Esophagus muscularis mucosa (tissue), 4 donors: ENCODE measurements at regions not wholly inside any gene's neighbourhood (a gene's known extent, or its start where the extent isn't known, plus 50 kb on each side); places are given as distances from the start of the nearest gene placed in this dataset.

Experiments
- DNase-seq: peaks from one replicate; pipeline ENCODE4 v3.0.0-alpha.2; 2017; ENCODE audit errors: extremely low spot score
- H3K27ac ChIP-seq, 4 donors: fragments of 200-600 bp; sonication (generic); replicated peaks in 1 of 4; 1 replicate in 3 of 4; 2 replicates in 1 of 4; pipeline ENCODE4 v1.5.1; 2016 to 2019; ENCODE audit warnings: mild to moderate bottlenecking in 1 of 4
- H3K27me3 ChIP-seq, 4 donors: fragments of 200-600 bp; sonication (generic); one replicate each; pipeline versions ENCODE4 v1.5.1 to v1.6.0; 2016 to 2019
- H3K36me3 ChIP-seq, 4 donors: fragments of 200-600 bp; sonication (generic); one replicate each; pipeline ENCODE4 v1.5.1; 2016 to 2019
- H3K4me1 ChIP-seq, 4 donors: fragments of 200-600 bp; sonication (generic); one replicate each; pipeline ENCODE4 v1.5.1; 2016 to 2019
- H3K4me3 ChIP-seq, 4 donors: fragments of 200-600 bp; sonication (generic); 1 replicate in 2 of 4; 2 replicates in 2 of 4; pipeline ENCODE4 v1.5.1; 2016 to 2019; ENCODE audit warnings: mild to moderate bottlenecking in 4 of 4, moderate library complexity in 1 of 4
- H3K9me3 ChIP-seq, 4 donors: fragments of 200-600 bp; sonication (generic); 1 replicate in 3 of 4; 2 replicates in 1 of 4; pipeline ENCODE4 v1.5.1; 2016 to 2019
- CTCF ChIP-seq, 3 experiments: fragments of 200-600 bp in 2 of 3; fragments of 450-650 bp in 1 of 3; sonication (generic) in 2 of 3; IDR thresholded peaks; one replicate each; pipeline ENCODE4 v1.5.1; 2017 to 2019; ENCODE audit warnings: antibody characterized with exemption in 3 of 3, mild to moderate bottlenecking in 2 of 3, moderate library complexity in 1 of 3
- EP300 ChIP-seq: sonication (generic); formaldehyde crosslinking; IDR thresholded peaks from one replicate; pipeline ENCODE4 v1.6.1; 2017; ENCODE audit warnings: antibody characterized with exemption
- POLR2A ChIP-seq: fragments of 450-650 bp; IDR thresholded peaks from one replicate; pipeline ENCODE4 v1.6.1; 2017; ENCODE audit warnings: antibody characterized with exemption, moderate library complexity, mild to moderate bottlenecking, low read depth
- POLR2AphosphoS5 ChIP-seq, 2 donors: sonication (generic); formaldehyde crosslinking; IDR thresholded peaks; one replicate each; pipeline ENCODE4 v1.6.1; 2017; ENCODE audit warnings: antibody characterized with exemption in 2 of 2
- WGBS: methylation state at CpG from one replicate; pipeline ENCODE4 v1.1.5; 2018; 5-methylcytosine and 5-hydroxymethylcytosine counted together
- intact Hi-C: fragments of 100-400 bp; cut with DNase I; formaldehyde crosslinking; loops from one replicate; pipeline ENCODE4 v1.15.1; 2023

GRCh38 chr10:8323428-8324054 lies 269.1 kb downstream of the GATA3 start:
- WGBS: 30% methylated on average over 3 of the region's 3 CpGs
- intact Hi-C loops: no loop called here

GRCh38 chr10:8325024-8325980 lies 270.8 kb downstream of the GATA3 start:
- DNase-seq: no peak
- Histone ChIP-seq H3K27ac (no peak overlapping the region), H3K9me3 (no peaks in the 10 kb centered on the region), H3K36me3 (no peaks in the 10 kb centered on the region), H3K27me3 (peaks cover 0 to 28% (median 3%) of the 10 kb centered on the region in 4 donors), H3K4me3 (no peak overlapping the region), H3K4me1 (no peaks in the 10 kb centered on the region)
- TF ChIP-seq CTCF (IDR thresholded peaks at IDR 0.05) (no peak), EP300 (no peak), POLR2A (no peak), POLR2AphosphoS5 (IDR thresholded peaks at IDR 0.05) (no peak)
- 71% methylated on average over 6 of the region's 6 CpGs for WGBS
- intact Hi-C loops: no loop called here

More at GRCh38 chr10:8323428-8324054, 269.1 kb downstream of the GATA3 start:
- Histone ChIP-seq H3K36me3 (no peaks in the 10 kb centered on the region), H3K4me1 (no peaks in the 10 kb centered on the region), H3K9me3 (no peaks in the 10 kb centered on the region), H3K4me3 (no peak overlapping the region), H3K27me3 (peaks cover 0 to 24% (median 3%) of the 10 kb centered on the region in 4 donors), H3K27ac (no peak overlapping the region)
- TF ChIP-seq POLR2A (no peak), EP300 (no peak), CTCF (IDR thresholded peaks at IDR 0.05) (no peak), POLR2AphosphoS5 (IDR thresholded peaks at IDR 0.05) (no peak)
- no peak for DNase-seq

GRCh38 chr10:8326396-8327139 lies 272.1 kb downstream of the GATA3 start:
- intact Hi-C loops: no loop called here
- no peak for DNase-seq
- Histone ChIP-seq H3K27ac (no peak overlapping the region), H3K9me3 (no peaks in the 10 kb centered on the region), H3K4me1 (no peaks in the 10 kb centered on the region), H3K27me3 (peaks cover 0 to 40% (median 0%) of the 10 kb centered on the region in 4 donors), H3K4me3 (no peak overlapping the region), H3K36me3 (no peaks in the 10 kb centered on the region)
- TF ChIP-seq EP300 (no peak), POLR2AphosphoS5 (IDR thresholded peaks at IDR 0.05) (no peak), CTCF (IDR thresholded peaks at IDR 0.05) (no peak)
- WGBS: 75% methylated on average over 18 of the region's 18 CpGs

GRCh38 chr10:8327140-8327423 lies 272.6 kb downstream of the GATA3 start:
- Histone ChIP-seq H3K4me1 (peaks cover 2 to 3% (median 2%) of the 10 kb centered on the region in 4 donors), H3K27ac (no peak overlapping the region), H3K36me3 (no peaks in the 10 kb centered on the region), H3K27me3 (peaks cover 0 to 42% (median 0%) of the 10 kb centered on the region in 4 donors), H3K9me3 (no peaks in the 10 kb centered on the region), H3K4me3 (no peak overlapping the region)
- WGBS: 58% methylated on average over 1 of the region's 1 CpG
- no peak for DNase-seq
- no peak for TF ChIP-seq CTCF (IDR thresholded peaks at IDR 0.05)
- no peak for TF ChIP-seq POLR2AphosphoS5 (IDR thresholded peaks at IDR 0.05)
- TF ChIP-seq EP300: no peak
- TF ChIP-seq POLR2A: no peak
- intact Hi-C loops: no loop called here
